GM21576 (cell line): ENCODE measurements at regions not wholly inside any gene's neighbourhood (a gene's known extent, or its start where the extent isn't known, plus 50 kb on each side); places are given as distances from the start of the nearest gene placed in this dataset.
"Not testable (repeated sequence)": the region's sequence is repeated elsewhere in the genome, so short reads cannot be mapped to it uniquely, and the experiment has no call there.

Source experiments
- ATAC-seq: cut with Tn5 transposase; IDR thresholded peaks from one replicate; pipeline ENCODE4 v1.9.1; 2021; ENCODE audit warnings: mild to moderate bottlenecking, moderate library complexity; ENCODE audit not compliant: unreplicated experiment

- ATAC-seq = no peak
Measured at GRCh38 chr3:35042210-35042991, 596.9 kb upstream of the ARPP21 start.

- no peak for ATAC-seq
Measured at GRCh38 chr3:35043040-35043439, 596.3 kb upstream of the ARPP21 start.

GRCh38 chr3:35044190-35044589, 595.1 kb upstream of the ARPP21 start:
- ATAC-seq = no peak

DNA sequence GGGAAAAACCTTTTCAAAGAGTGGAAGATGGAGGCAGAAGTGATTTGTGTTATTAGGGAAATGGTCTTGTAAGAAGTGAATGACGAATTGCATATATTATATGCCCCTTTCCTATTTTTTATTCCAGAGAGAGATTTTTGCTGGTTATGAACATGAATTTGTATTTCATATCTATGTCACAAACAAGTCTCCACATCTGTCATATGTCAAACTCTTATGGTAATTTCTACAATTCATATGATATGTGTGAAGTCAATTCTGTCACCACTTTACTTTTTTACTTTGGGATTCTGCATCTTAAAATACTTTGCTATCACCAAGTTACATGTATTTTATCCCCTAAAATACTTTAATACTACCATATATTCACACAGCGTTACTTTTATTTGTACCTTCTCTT, 594.2 kb upstream of the ARPP21 start:
- ATAC-seq = no peak

DNA sequence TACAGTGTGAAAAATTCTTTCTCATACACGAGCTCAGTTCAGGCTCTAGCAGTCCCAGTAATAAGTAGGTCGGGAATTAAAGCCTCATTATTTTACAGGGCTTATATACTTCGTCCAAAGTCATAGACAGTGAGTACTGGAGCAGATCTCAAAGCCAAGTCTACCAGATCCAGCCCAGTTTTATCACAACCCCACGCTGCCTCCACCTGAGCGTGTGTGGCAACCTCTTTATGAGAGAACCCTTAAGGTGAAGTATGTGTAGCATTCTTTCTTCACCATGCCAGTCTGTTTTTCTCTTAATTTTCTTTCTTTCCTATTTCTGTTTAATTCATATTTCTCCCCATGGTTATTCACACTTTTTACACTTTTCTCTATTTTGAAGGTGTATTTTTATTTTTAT, 574.6 kb upstream of the ARPP21 start:
- no peak for ATAC-seq

DNA sequence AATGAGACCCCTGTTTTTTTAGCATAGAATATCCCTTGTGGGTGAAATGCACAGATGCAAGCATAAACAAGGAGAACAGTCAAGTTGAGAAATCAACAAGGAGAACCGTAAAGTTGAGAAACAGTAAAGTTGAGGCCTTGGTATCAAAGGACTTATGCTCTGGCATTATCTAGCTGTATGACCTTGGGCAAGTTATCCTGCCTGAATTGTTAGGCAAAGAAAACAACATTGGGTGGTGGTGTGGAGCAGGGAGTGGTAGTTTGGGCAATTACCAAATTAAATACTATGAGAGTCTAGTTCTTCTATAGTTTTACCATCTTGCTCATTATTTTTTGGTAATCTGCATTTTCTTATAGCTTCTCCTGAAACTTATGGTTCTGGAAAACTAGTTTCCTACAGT, 573.4 kb upstream of the ARPP21 start:
- ATAC-seq = no peak

DNA sequence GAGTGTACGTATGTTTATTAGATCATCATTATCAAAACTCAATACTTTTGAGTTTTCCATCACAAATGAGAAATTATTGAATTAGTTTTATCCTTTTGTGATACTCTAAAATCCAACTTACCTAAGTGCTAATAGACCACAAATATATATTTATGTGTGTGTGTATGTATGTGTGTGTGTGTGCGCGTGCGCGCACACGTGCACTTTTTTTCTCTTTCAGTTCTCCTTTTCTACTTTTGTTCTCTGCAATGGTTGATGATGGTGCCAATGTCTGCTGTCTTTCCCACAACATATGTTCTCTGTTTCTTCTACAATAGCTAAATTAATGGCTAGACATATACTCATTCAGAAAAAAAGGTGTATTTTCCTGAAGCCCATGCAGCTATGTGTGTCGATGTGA, 571.6 kb upstream of the ARPP21 start:
- no peak for ATAC-seq

DNA sequence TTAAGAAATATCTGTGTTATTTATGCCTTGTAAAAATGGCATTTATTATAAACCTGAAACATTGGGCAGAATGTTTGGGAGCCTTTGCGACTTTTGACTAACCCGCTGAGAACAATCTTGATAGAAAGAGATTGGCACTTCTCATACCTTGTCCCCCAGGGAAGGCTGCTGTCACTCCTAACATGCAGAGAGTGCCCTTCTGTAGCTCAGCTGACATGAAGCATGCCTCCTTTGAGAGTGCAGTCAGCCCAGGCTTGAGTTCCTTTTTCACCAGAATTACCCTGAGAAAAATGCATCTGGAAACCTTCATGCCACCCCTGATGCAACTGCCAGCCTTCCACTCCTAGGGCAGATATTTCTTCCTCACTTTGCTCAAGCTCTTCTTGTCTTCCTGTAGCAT, 569.2 kb upstream of the ARPP21 start:
- no peak for ATAC-seq

GRCh38 chr3:35071772-35072171, 567.6 kb upstream of the ARPP21 start:
- no peak for ATAC-seq

GRCh38 chr3:35078780-35079179, 560.5 kb upstream of the ARPP21 start:
- no peak for ATAC-seq

- no peak for ATAC-seq
Measured at GRCh38 chr3:35079403-35079802, 559.9 kb upstream of the ARPP21 start.

DNA sequence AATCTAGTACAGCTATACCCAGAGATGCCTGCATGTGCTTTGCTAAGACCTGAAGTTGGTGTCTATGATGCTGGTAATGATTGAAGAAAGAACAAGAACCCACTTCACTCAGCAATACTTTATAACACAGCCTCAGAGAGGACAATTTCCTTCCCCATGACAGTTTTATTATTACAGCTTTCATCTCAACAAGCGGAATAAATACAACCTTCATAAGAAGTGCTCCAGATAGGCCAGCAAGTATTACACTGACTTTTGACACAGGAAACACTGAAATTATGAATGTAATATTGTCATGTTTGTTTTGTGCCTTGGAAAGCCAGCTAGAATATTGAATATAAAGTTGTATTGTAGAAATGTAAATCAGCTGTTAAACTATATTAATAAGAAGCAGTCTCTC, 557.4 kb upstream of the ARPP21 start:
- ATAC-seq = no peak

- ATAC-seq = no peak
Measured at GRCh38 chr3:35088943-35089342, 550.4 kb upstream of the ARPP21 start.

- ATAC-seq = no peak
Measured at GRCh38 chr3:35114686-35115085, 524.6 kb upstream of the ARPP21 start.

- ATAC-seq = no peak
Measured at GRCh38 chr3:35120026-35120425, 519.3 kb upstream of the ARPP21 start.

GRCh38 chr3:35137612-35138011, 501.7 kb upstream of the ARPP21 start:
- ATAC-seq = no peak

- no peak for ATAC-seq
Measured at GRCh38 chr3:35141406-35141805, 497.9 kb upstream of the ARPP21 start.

DNA sequence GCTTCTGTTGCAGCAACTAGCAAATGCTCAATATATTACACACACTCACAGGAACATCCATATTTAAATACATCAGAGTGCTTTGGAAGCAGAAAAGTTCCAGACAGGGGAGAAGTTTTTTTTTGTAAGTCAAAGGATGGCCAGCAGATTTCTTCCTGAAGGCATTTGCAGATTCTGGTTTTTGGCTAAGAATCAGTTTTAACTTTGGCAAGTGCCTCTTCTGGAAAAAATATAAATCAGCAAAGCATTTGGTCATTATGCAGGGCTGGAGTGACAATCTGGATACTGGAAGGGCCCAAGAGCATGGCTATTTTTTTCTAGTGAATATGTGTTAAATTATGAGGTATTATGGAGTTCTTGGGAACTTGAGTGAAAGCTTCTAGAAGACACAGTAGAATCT, 495.3 kb upstream of the ARPP21 start:
- ATAC-seq = no peak

GRCh38 chr3:35146256-35147035, 492.9 kb upstream of the ARPP21 start:
- ATAC-seq = not testable (repeated sequence)

DNA sequence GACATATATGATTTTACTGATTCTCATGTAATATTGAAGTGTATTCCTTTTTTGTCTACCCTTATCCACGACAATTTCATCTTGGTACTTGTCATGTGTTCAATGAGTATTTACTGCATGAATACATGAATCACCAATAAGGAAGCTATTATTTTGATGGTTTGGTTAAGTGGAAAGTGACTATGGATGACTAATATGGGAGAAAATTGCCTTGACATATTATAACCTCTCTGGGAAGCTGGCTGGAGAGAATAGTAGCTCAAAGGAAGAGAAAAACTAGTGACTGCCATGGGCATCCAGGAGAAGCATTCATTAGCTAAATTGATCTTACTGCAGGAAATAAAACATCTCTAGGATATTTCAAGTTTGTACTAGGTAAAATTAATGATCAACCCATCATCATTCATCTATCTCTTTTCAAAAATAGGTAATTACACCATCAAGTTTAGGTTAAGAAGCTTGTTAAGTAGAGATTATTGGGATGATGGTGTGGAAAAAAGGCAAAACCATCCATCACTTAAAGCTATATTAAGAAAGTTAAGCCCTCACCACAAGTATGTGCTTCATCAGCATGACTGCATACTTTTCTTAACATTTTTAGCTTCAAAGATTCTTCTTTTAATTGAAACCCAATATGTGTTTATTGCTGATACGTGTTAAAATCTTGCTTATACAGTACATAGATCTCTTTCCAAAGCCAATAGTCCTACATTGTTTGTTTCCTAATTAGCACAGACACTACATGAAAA, 455.2 kb upstream of the ARPP21 start:
- no peak for ATAC-seq

- no peak for ATAC-seq
Measured at GRCh38 chr3:35184775-35185174, 454.6 kb upstream of the ARPP21 start.

- no peak for ATAC-seq
Measured at GRCh38 chr3:35187908-35188307, 451.4 kb upstream of the ARPP21 start.
